Endothelial cell of umbilical vein (primary cell): ENCODE measurements at regions not wholly inside any gene's neighbourhood (a gene's known extent, or its start where the extent isn't known, plus 50 kb on each side); places are given as distances from the start of the nearest gene placed in this dataset.

Experiments
- BruUV-seq: library from RNA; stranded (reverse); fragments of 400-500 nt; replicated peaks from 2 replicates; lab custom pipeline; 2021; lab: Mats Ljungman, UMichigan
- CTCF ChIA-PET: fragments of 300-600, 350-600 bp; sonication (Branson Sonifier 250); formaldehyde crosslinking; loops from one replicate; lab custom pipeline; 2021; ENCODE audit warnings: antibody characterized with exemption, inconsistent platforms; lab: Charles Lee
- POLR2A ChIA-PET: fragments of 300-600, 350-600 bp; sonication (Branson Sonifier 250); formaldehyde crosslinking; loops from one replicate; lab custom pipeline; 2021; ENCODE audit warnings: antibody characterized with exemption, inconsistent platforms; lab: Charles Lee
- DNase-seq: peaks from one replicate; pipeline ENCODE4 v3.0.0-alpha.2; 2011; ENCODE audit warnings: low read depth, low spot score
- FAIRE-seq: peaks from 2 replicates; lab custom pipeline; 2011; peaks lifted over from hg19 to GRCh38; lab: Jason Lieb, UNC
- H2AFZ ChIP-seq: 2 replicates; pipeline ENCODE4 v1.6.0; 2012; ENCODE audit warnings: low read depth, low read length, control low read depth, inconsistent platforms
- H3K27ac ChIP-seq: 2 replicates; pipeline ENCODE4 v1.5.1; 2011; ENCODE audit warnings: low read depth, mild to moderate bottlenecking, control low read depth, low read length, moderate library complexity; ENCODE audit not compliant: insufficient read depth
- H3K27me3 ChIP-seq, 2 experiments: 2 replicates each; pipeline versions ENCODE4 v1.6.0 to v1.6.1; 2011; ENCODE audit warnings: low read length in 2 of 2, mixed read lengths in 1 of 2; ENCODE audit not compliant: control insufficient read depth in 2 of 2, insufficient read depth in 2 of 2
- H3K36me3 ChIP-seq, 2 experiments: 2 replicates in 1 of 2; 3 replicates in 1 of 2; pipeline ENCODE4 v1.5.1; 2011; ENCODE audit warnings: low read length in 2 of 2, mild to moderate bottlenecking in 1 of 2, moderate library complexity in 1 of 2; ENCODE audit not compliant: control insufficient read depth in 2 of 2, insufficient read depth in 2 of 2; ENCODE audit errors: extremely low read depth in 1 of 2
- H3K4me1 ChIP-seq: 3 replicates; pipeline ENCODE4 v1.5.1; 2011; ENCODE audit warnings: mild to moderate bottlenecking, low read length; ENCODE audit not compliant: control insufficient read depth, insufficient read depth; ENCODE audit errors: extremely low read depth
- H3K4me2 ChIP-seq: 2 replicates; pipeline ENCODE4 v1.6.1; 2011; ENCODE audit warnings: low read length, control low read depth, mixed read lengths; ENCODE audit not compliant: insufficient read depth
- H3K4me3 ChIP-seq, 3 experiments: fragments of 200-600 bp in 1 of 3; sonication (generic), shearing (Covaris generic) in 1 of 3; replicated peaks in 1 of 3; 2 replicates each; pipeline ENCODE4 v1.5.1; 2011 to 2016; ENCODE audit warnings: control low read depth in 3 of 3, low read length in 3 of 3, mild to moderate bottlenecking in 2 of 3, inconsistent platforms in 1 of 3, low read depth in 1 of 3, moderate library complexity in 1 of 3; ENCODE audit not compliant: insufficient read depth in 1 of 3
- H3K79me2 ChIP-seq: 2 replicates; pipeline ENCODE4 v1.6.0; 2012; ENCODE audit warnings: low read length, inconsistent platforms; ENCODE audit not compliant: control insufficient read depth, insufficient read depth
- H3K9ac ChIP-seq: replicated peaks from 2 replicates; pipeline ENCODE3; 2011; ENCODE audit warnings: low read length, control low read depth; ENCODE audit not compliant: insufficient read depth; ENCODE audit errors: extremely low read depth
- H3K9me1 ChIP-seq: replicated peaks from 3 replicates; pipeline ENCODE4 v1.6.0; 2011; ENCODE audit warnings: mild to moderate bottlenecking, low read length; ENCODE audit not compliant: control insufficient read depth, insufficient read depth; ENCODE audit errors: extremely low read depth
- H3K9me3 ChIP-seq: replicated peaks from 2 replicates; pipeline ENCODE4 v1.5.1; 2012; ENCODE audit warnings: low read length, inconsistent platforms; ENCODE audit not compliant: control insufficient read depth, insufficient read depth
- H4K20me1 ChIP-seq: replicated peaks from 2 replicates; pipeline ENCODE3; 2011; ENCODE audit warnings: mild to moderate bottlenecking, low read length; ENCODE audit not compliant: control insufficient read depth, insufficient read depth; ENCODE audit errors: extremely low read depth
- CTCF ChIP-seq, 2 donors: IDR thresholded peaks; 1 replicate in 1 of 2; 2 replicates in 1 of 2; pipeline ENCODE4 v1.5.1; 2011; ENCODE audit warnings: low read length in 2 of 2, mild to moderate bottlenecking in 2 of 2, moderate library complexity in 2 of 2, control low read depth in 1 of 2, inconsistent platforms in 1 of 2, low read depth in 1 of 2; ENCODE audit not compliant: insufficient read depth in 1 of 2; ENCODE audit errors: extremely low read depth in 1 of 2
- EZH2 ChIP-seq: IDR thresholded peaks from 2 replicates; pipeline ENCODE4 v1.6.1; 2012; ENCODE audit warnings: borderline replicate concordance, low read depth, mild to moderate bottlenecking, moderate library complexity, low read length, inconsistent platforms; ENCODE audit not compliant: severe bottlenecking
- FOS ChIP-seq: IDR thresholded peaks from 2 replicates; pipeline ENCODE4 v1.6.1; 2011; ENCODE audit warnings: mild to moderate bottlenecking, low read length, moderate library complexity, borderline replicate concordance; ENCODE audit not compliant: insufficient read depth
- GATA2 ChIP-seq: IDR thresholded peaks from 2 replicates; pipeline ENCODE4 v1.7.0; 2011; ENCODE audit warnings: low read depth, mild to moderate bottlenecking, moderate library complexity, mixed read lengths, low read length; ENCODE audit not compliant: insufficient read length, insufficient read depth
- JUN ChIP-seq: IDR thresholded peaks from 2 replicates; pipeline ENCODE4 v1.6.1; 2011; ENCODE audit warnings: borderline replicate concordance, low read depth; ENCODE audit not compliant: insufficient read length, insufficient read depth
- MAX ChIP-seq: IDR thresholded peaks from 2 replicates; pipeline ENCODE4 v1.6.1; 2011; ENCODE audit not compliant: insufficient read depth, insufficient read length
- MYC ChIP-seq: IDR thresholded peaks from one replicate; pipeline ENCODE4 v1.6.1; 2011; ENCODE audit warnings: mild to moderate bottlenecking, low read depth, low read length
- POLR2A ChIP-seq: IDR thresholded peaks from 2 replicates; pipeline ENCODE4 v1.6.1; 2012; ENCODE audit warnings: low read depth, mild to moderate bottlenecking, control low read depth, low read length
- POLR2AphosphoS5 ChIP-seq: IDR thresholded peaks from 2 replicates; pipeline ENCODE4 v1.6.1; 2012; ENCODE audit warnings: low read depth, mild to moderate bottlenecking, control low read depth, low read length, moderate library complexity; ENCODE audit not compliant: insufficient read depth
- dilution Hi-C: fragments of 300-500 bp; cut with MboI; formaldehyde crosslinking; loops from one replicate; pipeline ENCODE4 v1.15.0; 2019; ENCODE audit warnings: low sequenced_read_pairs; ENCODE audit not compliant: extremely low pct_ligation_motif_present
- intact Hi-C: fragments of 100-400 bp; cut with micrococcal nuclease; formaldehyde crosslinking; loops from one replicate; pipeline ENCODE4 v1.10.0; 2022

- ChIA-PET CTCF (no interaction called here), POLR2A (no interaction called here)
- Histone ChIP-seq H3K4me2 (no peak overlapping the region), H2AFZ (no peak overlapping the region), H3K36me3 (no peaks in the 10 kb centered on the region), H3K9ac (no peak overlapping the region), H3K9me3 (no peaks in the 10 kb centered on the region), H3K4me3 (no peak overlapping the region), H3K27me3 (peaks cover 0 to 3% of the 10 kb centered on the region in 2 experiments), H3K4me1 (no peaks in the 10 kb centered on the region), H4K20me1 (no peaks in the 10 kb centered on the region), H3K79me2 (no peaks in the 10 kb centered on the region), H3K9me1 (no peaks in the 10 kb centered on the region), H3K27ac (no peak overlapping the region)
- TF ChIP-seq MYC (no peak), MAX (no peak), EZH2 (no peak), CTCF (IDR thresholded peaks at IDR 0.05; ENCODE audit: extremely low read depth in 1 of 2, insufficient read depth in 1 of 2, low read depth in 1 of 2, low read length in 2 of 2) (no peak), JUN (no peak), POLR2A (no peak), GATA2 (no peak), FOS (no peak), POLR2AphosphoS5 (no peak)
- DNase-seq, result no peak
- dilution Hi-C loops (no loop called here), intact Hi-C loops (no loop called here)
- FAIRE-seq, result no peak
- BruUV-seq, result no TSS peak
Measured at GRCh38 chr2:16018277-16019059, 78.1 kb downstream of the MYCN start.
